Neuronal stem cell (in vitro differentiated cells): ENCODE measurements at regions not wholly inside any gene's neighbourhood (a gene's known extent, or its start where the extent isn't known, plus 50 kb on each side); places are given as distances from the start of the nearest gene placed in this dataset.
A peak's percentile ranks its signal among the peaks of the same experiment; 100 is the strongest.
"Not testable (repeated sequence)": the region's sequence is repeated elsewhere in the genome, so short reads cannot be mapped to it uniquely, and the experiment has no call there.

Source experiments
- DNase-seq: peaks from one replicate; pipeline ENCODE4 v3.0.0-alpha.2; 2013; ENCODE audit warnings: low spot score
- H2AFZ ChIP-seq: one replicate; pipeline ENCODE4 v1.6.1; 2013; ENCODE audit warnings: mild to moderate bottlenecking, low read length, inconsistent platforms
- H2AK5ac ChIP-seq: 2 replicates; pipeline ENCODE4 v1.6.1; 2013; ENCODE audit warnings: low read depth, mild to moderate bottlenecking, inconsistent platforms, low read length, moderate library complexity, mixed read lengths
- H2BK120ac ChIP-seq: 2 replicates; pipeline ENCODE4 v1.6.1; 2013; ENCODE audit warnings: low read depth, mild to moderate bottlenecking, inconsistent platforms, low read length, moderate library complexity, mixed read lengths
- H2BK12ac ChIP-seq: one replicate; pipeline ENCODE4 v1.6.1; 2013; ENCODE audit warnings: low read length, inconsistent platforms
- H2BK15ac ChIP-seq: 2 replicates; pipeline ENCODE4 v1.6.1; 2013; ENCODE audit warnings: mild to moderate bottlenecking, low read length, inconsistent platforms, mixed read lengths
- H2BK5ac ChIP-seq: one replicate; pipeline ENCODE4 v1.6.1; 2013; ENCODE audit warnings: inconsistent platforms, mild to moderate bottlenecking, low read length, moderate library complexity
- H3K14ac ChIP-seq: one replicate; pipeline ENCODE4 v1.6.1; 2013; ENCODE audit warnings: low read length, inconsistent platforms
- H3K18ac ChIP-seq: 2 replicates; pipeline ENCODE4 v1.6.1; 2013; ENCODE audit warnings: low read length, inconsistent platforms
- H3K23ac ChIP-seq: 2 replicates; pipeline ENCODE4 v1.6.1; 2013; ENCODE audit warnings: low read depth, mild to moderate bottlenecking, mixed read lengths, low read length, inconsistent platforms; ENCODE audit not compliant: poor library complexity
- H3K27ac ChIP-seq: replicated peaks from 3 replicates; pipeline ENCODE4 v1.5.1; 2013; ENCODE audit warnings: low read length, inconsistent platforms
- H3K27me3 ChIP-seq, 3 experiments: 2 replicates each; pipeline ENCODE4 v1.6.1; 2013; ENCODE audit warnings: low read length in 3 of 3, mild to moderate bottlenecking in 2 of 3, inconsistent platforms in 1 of 3, low read depth in 1 of 3, mixed read lengths in 1 of 3, moderate library complexity in 1 of 3; ENCODE audit not compliant: control insufficient read depth in 3 of 3, insufficient read depth in 3 of 3
- H3K36me3 ChIP-seq, 2 donors: replicated peaks in 1 of 2; 2 replicates each; pipeline ENCODE4 v1.6.1; 2013; ENCODE audit warnings: low read length in 2 of 2; ENCODE audit not compliant: control insufficient read depth in 2 of 2, insufficient read depth in 2 of 2
- H3K4ac ChIP-seq: 2 replicates; pipeline ENCODE4 v1.6.1; 2013; ENCODE audit warnings: inconsistent platforms, mild to moderate bottlenecking, low read length, moderate library complexity
- H3K4me1 ChIP-seq, 2 donors: 1 replicate in 1 of 2; 2 replicates in 1 of 2; pipeline ENCODE4 v1.6.1; 2013; ENCODE audit warnings: low read length in 2 of 2, low read depth in 1 of 2; ENCODE audit not compliant: control insufficient read depth in 2 of 2, insufficient read depth in 1 of 2
- H3K4me2 ChIP-seq: one replicate; pipeline ENCODE4 v1.6.1; 2013; ENCODE audit warnings: mild to moderate bottlenecking, low read length, inconsistent platforms; ENCODE audit not compliant: insufficient read depth, poor library complexity, severe bottlenecking
- H3K4me3 ChIP-seq, 2 donors: 2 replicates each; pipeline ENCODE4 v1.5.1; 2013; ENCODE audit warnings: low read length in 2 of 2, mild to moderate bottlenecking in 2 of 2, inconsistent platforms in 1 of 2, moderate library complexity in 1 of 2
- H3K79me1 ChIP-seq: one replicate; pipeline ENCODE4 v1.6.1; 2013; ENCODE audit warnings: low read depth, mild to moderate bottlenecking, inconsistent platforms, low read length, moderate library complexity
- H3K9ac ChIP-seq: one replicate; pipeline ENCODE4 v1.6.1; 2013; ENCODE audit warnings: mild to moderate bottlenecking, low read depth, low read length, inconsistent platforms; ENCODE audit not compliant: poor library complexity
- H3K9me3 ChIP-seq, 2 donors: replicated peaks in 1 of 2; 2 replicates each; pipeline versions ENCODE3 to v1.6.1; 2013; ENCODE audit warnings: low read length in 2 of 2, mild to moderate bottlenecking in 2 of 2, inconsistent platforms in 1 of 2, low read depth in 1 of 2, mixed read lengths in 1 of 2, moderate library complexity in 1 of 2; ENCODE audit not compliant: control insufficient read depth in 2 of 2, insufficient read depth in 1 of 2
- H4K8ac ChIP-seq: one replicate; pipeline ENCODE4 v1.6.1; 2013; ENCODE audit warnings: low read depth, mild to moderate bottlenecking, inconsistent platforms, low read length, moderate library complexity
- H4K91ac ChIP-seq: one replicate; pipeline ENCODE4 v1.6.1; 2013; ENCODE audit warnings: low read length, low read depth, mild to moderate bottlenecking, inconsistent platforms; ENCODE audit not compliant: poor library complexity
- WGBS, 2 donors: extraction: QIAGEN DNeasy Blood & Tissue Kit; methylation state at CpG; one replicate each; pipeline ENCODE4 v1.1.7; 2013; ENCODE audit warnings: missing lambda C conversion rate in 2 of 2, mixed read lengths in 1 of 2; ENCODE audit not compliant: insufficient read length in 2 of 2, insufficient replicate concordance in 1 of 2; ENCODE audit errors: extremely low coverage in 2 of 2; 5-methylcytosine and 5-hydroxymethylcytosine counted together

- no peak overlapping the region for H2BK5ac ChIP-seq
- H2BK15ac ChIP-seq: no peak overlapping the region
- DNase-seq: no peak
- no peaks in the 10 kb centered on the region for H3K79me1 ChIP-seq
- no peak overlapping the region for H3K23ac ChIP-seq
- peaks cover 7% of the 10 kb centered on the region in 2 donors for H3K4me1 ChIP-seq
- no peak overlapping the region for H4K91ac ChIP-seq
- no peaks in the 10 kb centered on the region for H3K9me3 ChIP-seq
- H2BK120ac ChIP-seq: no peak overlapping the region
- H3K18ac ChIP-seq: no peak overlapping the region
- no peak overlapping the region for H4K8ac ChIP-seq
- H3K4me2 ChIP-seq: no peak overlapping the region
- no peak overlapping the region for H2AFZ ChIP-seq
- H3K9ac ChIP-seq: no peak overlapping the region
- WGBS, 2 donors: no CpG with 5 or more reads among the region's 7 CpGs
- no peak overlapping the region for H2BK12ac ChIP-seq
- H3K27me3 ChIP-seq: no peaks in the 10 kb centered on the region
- no peak overlapping the region for H3K27ac ChIP-seq
- H3K4me3 ChIP-seq: no peak overlapping the region
- no peak overlapping the region for H3K4ac ChIP-seq
- no peak overlapping the region for H2AK5ac ChIP-seq
- H3K36me3 ChIP-seq: no peaks in the 10 kb centered on the region
- H3K14ac ChIP-seq: no peak overlapping the region
These were observed 65.8 kb upstream of the SLC35F5 start for GRCh38 chr2:113822087-113822815.

GRCh38 chr2:113818382-113818951 lies 62.0 kb upstream of the SLC35F5 start:
- Histone ChIP-seq H3K4me3 (peak overlapping the region in 1 of 2 donors; percentile 3), H4K91ac (no peak overlapping the region), H3K4me2 (no peak overlapping the region), H3K18ac (no peak overlapping the region), H3K36me3 (no peaks in the 10 kb centered on the region), H2BK5ac (no peak overlapping the region), H3K4ac (no peak overlapping the region), H3K79me1 (no peaks in the 10 kb centered on the region), H2BK120ac (no peak overlapping the region), H3K27ac (no peak overlapping the region), H4K8ac (no peak overlapping the region), H2AFZ (peak overlapping the region; percentile 81), H3K23ac (no peak overlapping the region), H3K9me3 (no peaks in the 10 kb centered on the region), H3K27me3 (no peaks in the 10 kb centered on the region), H2AK5ac (no peak overlapping the region), H3K14ac (no peak overlapping the region), H3K9ac (no peak overlapping the region), H3K4me1 (peaks cover 3 to 7% of the 10 kb centered on the region in 2 donors), H2BK15ac (no peak overlapping the region), H2BK12ac (no peak overlapping the region)
- WGBS, 2 donors: no CpG with 5 or more reads among the region's 10 CpGs
- DNase-seq: peak; percentile 24

- H3K4me1 ChIP-seq, H2BK120ac ChIP-seq, H2BK12ac ChIP-seq, H3K27me3 ChIP-seq, H2AK5ac ChIP-seq, H3K79me1 ChIP-seq, H3K27ac ChIP-seq, H3K4me3 ChIP-seq, H3K9me3 ChIP-seq, H3K14ac ChIP-seq, H2AFZ ChIP-seq, H3K18ac ChIP-seq, H2BK5ac ChIP-seq, H3K36me3 ChIP-seq, H3K4ac ChIP-seq, H3K9ac ChIP-seq, H2BK15ac ChIP-seq, DNase-seq, H3K23ac ChIP-seq, H3K4me2 ChIP-seq, H4K91ac ChIP-seq, H4K8ac ChIP-seq: not testable (repeated sequence)
- no CpG with 5 or more reads among the region's 3 CpGs for WGBS, 2 donors
These were observed 57.0 kb upstream of the SLC35F5 start for GRCh38 chr2:113813396-113813795.

- Histone ChIP-seq H4K91ac (no peak overlapping the region), H2BK12ac (no peak overlapping the region), H2AK5ac (no peak overlapping the region), H3K23ac (no peak overlapping the region), H2AFZ (no peak overlapping the region), H2BK15ac (no peak overlapping the region), H4K8ac (no peak overlapping the region), H3K18ac (no peak overlapping the region), H3K4me2 (no peak overlapping the region), H3K79me1 (no peaks in the 10 kb centered on the region), H3K9me3 (no peaks in the 10 kb centered on the region), H3K4ac (no peak overlapping the region), H3K4me3 (no peak overlapping the region), H3K27me3 (no peaks in the 10 kb centered on the region), H3K27ac (no peak overlapping the region), H2BK120ac (no peak overlapping the region), H3K36me3 (no peaks in the 10 kb centered on the region), H3K9ac (no peak overlapping the region), H2BK5ac (no peak overlapping the region), H3K14ac (no peak overlapping the region), H3K4me1 (no peaks in the 10 kb centered on the region)
- DNase-seq: no peak
- WGBS, 2 donors: no CpG with 5 or more reads among the region's 4 CpGs
These were observed 55.8 kb upstream of the SLC35F5 start for GRCh38 chr2:113812204-113812603.
